GM12891 (cell line): ENCODE measurements at regions not wholly inside any gene's neighbourhood (a gene's known extent, or its start where the extent isn't known, plus 50 kb on each side); places are given as distances from the start of the nearest gene placed in this dataset.
"Not testable (repeated sequence)": the region's sequence is repeated elsewhere in the genome, so short reads cannot be mapped to it uniquely, and the experiment has no call there.

ENCODE experiments used
- DNase-seq: peaks from one replicate; pipeline ENCODE4 v3.0.0; 2011; ENCODE audit warnings: low spot score; ENCODE audit not compliant: insufficient read length
- FAIRE-seq: peaks from 2 replicates; lab custom pipeline; 2011; peaks lifted over from hg19 to GRCh38; lab: Jason Lieb, UNC
- PAX5 ChIP-seq: IDR thresholded peaks from 2 replicates; pipeline ENCODE4 v1.6.1; 2011; ENCODE audit warnings: low read length, moderate library complexity, mild to moderate bottlenecking; ENCODE audit not compliant: insufficient read depth, severe bottlenecking
- POLR2A ChIP-seq: IDR thresholded peaks from 2 replicates; pipeline ENCODE4 v1.6.1; 2011; ENCODE audit warnings: low read depth, low read length, control low read depth
- POLR2AphosphoS5 ChIP-seq: IDR thresholded peaks from 2 replicates; pipeline ENCODE4 v1.6.1; 2011; ENCODE audit warnings: low read depth, low read length, control low read depth
- POU2F2 ChIP-seq: IDR thresholded peaks from 2 replicates; pipeline ENCODE4 v1.6.1; 2011; ENCODE audit warnings: low read depth, mild to moderate bottlenecking, control low read depth, low read length, moderate library complexity
- SPI1 ChIP-seq: IDR thresholded peaks from 2 replicates; pipeline ENCODE4 v1.6.1; 2011; ENCODE audit warnings: low read depth, low read length, control low read depth
- TAF1 ChIP-seq: IDR thresholded peaks from 2 replicates; pipeline ENCODE4 v1.6.1; 2011; ENCODE audit warnings: low read depth, low read length, control low read depth

GRCh38 chr20:43345676-43346075, 112.0 kb upstream of the SRSF6 start:
- FAIRE-seq = no peak
- no peak for TF ChIP-seq SPI1
- no peak for TF ChIP-seq POLR2AphosphoS5
- TF ChIP-seq PAX5 = no peak
- no peak for TF ChIP-seq POLR2A
- no peak for TF ChIP-seq POU2F2
- no peak for TF ChIP-seq TAF1
- DNase-seq = no peak

GRCh38 chr20:43341511-43341910, 116.2 kb upstream of the SRSF6 start:
- DNase-seq = no peak
- no peak for FAIRE-seq
- no peak for TF ChIP-seq SPI1

- DNase-seq (no peak), FAIRE-seq (no peak)
- TF ChIP-seq PAX5 = no peak
- no peak for TF ChIP-seq TAF1
- TF ChIP-seq POLR2A = no peak
- TF ChIP-seq SPI1 = no peak
- no peak for TF ChIP-seq POLR2AphosphoS5
- TF ChIP-seq POU2F2 = no peak
Observed at GRCh38 chr20:43337036-43337435, 120.7 kb upstream of the SRSF6 start.

GRCh38 chr20:43334080-43334479, 123.6 kb upstream of the SRSF6 start:
- DNase-seq (no peak), FAIRE-seq (no peak)
- TF ChIP-seq POU2F2 (no peak), POLR2AphosphoS5 (no peak), POLR2A (no peak), PAX5 (no peak), TAF1 (no peak), SPI1 (no peak)

- no peak for TF ChIP-seq PAX5
- no peak for TF ChIP-seq POLR2A
- no peak for TF ChIP-seq POLR2AphosphoS5
- TF ChIP-seq TAF1 = no peak
- TF ChIP-seq SPI1 = no peak
- no peak for TF ChIP-seq POU2F2
- FAIRE-seq (no peak), DNase-seq (no peak)
Observed at GRCh38 chr20:43331906-43332305, 125.8 kb upstream of the SRSF6 start.

GRCh38 chr20:43328697-43329096, 129.0 kb upstream of the SRSF6 start:
- FAIRE-seq (no peak), DNase-seq (no peak)
- TF ChIP-seq POLR2AphosphoS5 (no peak), POLR2A (no peak), PAX5 (no peak), POU2F2 (no peak), TAF1 (no peak), SPI1 (no peak)

- not testable (repeated sequence) for DNase-seq, FAIRE-seq
Observed at GRCh38 chr20:43327234-43327633, 130.5 kb upstream of the SRSF6 start.

GRCh38 chr20:43325926-43326325, 131.8 kb upstream of the SRSF6 start:
- DNase-seq = no peak
- no peak for FAIRE-seq

GRCh38 chr20:43323592-43323991, 133.9 kb upstream of the PTPRT start:
- FAIRE-seq = no peak
- no peak for TF ChIP-seq POLR2A
- no peak for TF ChIP-seq POLR2AphosphoS5
- TF ChIP-seq TAF1 = no peak
- TF ChIP-seq SPI1 = no peak
- TF ChIP-seq PAX5 = no peak
- TF ChIP-seq POU2F2 = no peak
- DNase-seq = no peak

More at GRCh38 chr20:43325926-43326325, 131.8 kb upstream of the SRSF6 start:
- TF ChIP-seq PAX5 (no peak), SPI1 (no peak), POLR2AphosphoS5 (no peak), POLR2A (no peak), POU2F2 (no peak), TAF1 (no peak)

- DNase-seq = no peak
- no peak for FAIRE-seq
- TF ChIP-seq TAF1 (no peak), POLR2A (no peak), PAX5 (no peak), POU2F2 (no peak), POLR2AphosphoS5 (no peak), SPI1 (no peak)
Observed at GRCh38 chr20:43322851-43323250, 133.1 kb upstream of the PTPRT start.
